ENCODE measurements at regions not wholly inside any gene's neighbourhood (a gene's known extent, or its start where the extent isn't known, plus 50 kb on each side); places are given as distances from the start of the nearest gene placed in this dataset.
"Not testable (repeated sequence)": the region's sequence is repeated elsewhere in the genome, so short reads cannot be mapped to it uniquely, and the experiment has no call there.

- no peak overlapping the region for H3K4me3 ChIP-seq (ENCODE audit: low read length)
- no peaks in the 10 kb centered on the region for H3K9me3 ChIP-seq (ENCODE audit: control insufficient read depth, low read depth, low read length)
- no CpG with 5 or more reads among the region's 9 CpGs for WGBS (ENCODE audit: insufficient coverage, low lambda C conversion rate)
- H3K36me3 ChIP-seq (ENCODE audit: control insufficient read depth, insufficient read depth, low read length): no peaks in the 10 kb centered on the region
- no peaks in the 10 kb centered on the region for H3K27me3 ChIP-seq (ENCODE audit: control insufficient read depth, insufficient read depth, low read length)
- DNase-seq: no peak
- H3K4me1 ChIP-seq (ENCODE audit: control insufficient read depth, insufficient read depth, low read length): no peaks in the 10 kb centered on the region
- no peak overlapping the region for H3K27ac ChIP-seq (ENCODE audit: low read length)
Measured at GRCh38 chrX:94871640-94872039, 1197.6 kb downstream of the FAM133A start.

- H3K9me3 ChIP-seq (ENCODE audit: control insufficient read depth, low read depth, low read length): no peaks in the 10 kb centered on the region
- no peak for DNase-seq
- no peaks in the 10 kb centered on the region for H3K36me3 ChIP-seq (ENCODE audit: control insufficient read depth, insufficient read depth, low read length)
- no peaks in the 10 kb centered on the region for H3K4me1 ChIP-seq (ENCODE audit: control insufficient read depth, insufficient read depth, low read length)
- WGBS (ENCODE audit: insufficient coverage, low lambda C conversion rate): no CpG with 5 or more reads among the region's 4 CpGs
- no peak overlapping the region for H3K27ac ChIP-seq (ENCODE audit: low read length)
- H3K27me3 ChIP-seq (ENCODE audit: control insufficient read depth, insufficient read depth, low read length): no peaks in the 10 kb centered on the region
- no peak overlapping the region for H3K4me3 ChIP-seq (ENCODE audit: low read length)
Measured at GRCh38 chrX:94901849-94902248, 1227.8 kb downstream of the FAM133A start.

- Histone ChIP-seq H3K4me3 (ENCODE audit: low read length) (no peak overlapping the region), H3K9me3 (ENCODE audit: control insufficient read depth, low read depth, low read length) (no peaks in the 10 kb centered on the region)
- WGBS (ENCODE audit: insufficient coverage, low lambda C conversion rate): no CpG with 5 or more reads among the region's 7 CpGs
Measured at GRCh38 chrX:94908171-94908570, 1234.2 kb downstream of the FAM133A start.

GRCh38 chrX:94908648-94909047, 1234.6 kb downstream of the FAM133A start:
- WGBS (ENCODE audit: insufficient coverage, low lambda C conversion rate): no CpG with 5 or more reads among the region's 7 CpGs
- no peaks in the 10 kb centered on the region for H3K4me1 ChIP-seq (ENCODE audit: control insufficient read depth, insufficient read depth, low read length)

More at GRCh38 chrX:94908171-94908570, 1234.2 kb downstream of the FAM133A start:
- Histone ChIP-seq H3K27me3 (ENCODE audit: control insufficient read depth, insufficient read depth, low read length) (no peaks in the 10 kb centered on the region), H3K36me3 (ENCODE audit: control insufficient read depth, insufficient read depth, low read length) (no peaks in the 10 kb centered on the region), H3K4me1 (ENCODE audit: control insufficient read depth, insufficient read depth, low read length) (no peaks in the 10 kb centered on the region), H3K27ac (ENCODE audit: low read length) (no peak overlapping the region)
- no peak for DNase-seq

GRCh38 chrX:94914235-94914634, 1240.2 kb downstream of the FAM133A start:
- DNase-seq: no peak
- Histone ChIP-seq H3K27me3 (ENCODE audit: control insufficient read depth, insufficient read depth, low read length) (no peaks in the 10 kb centered on the region), H3K4me1 (ENCODE audit: control insufficient read depth, insufficient read depth, low read length) (no peaks in the 10 kb centered on the region), H3K36me3 (ENCODE audit: control insufficient read depth, insufficient read depth, low read length) (no peaks in the 10 kb centered on the region), H3K9me3 (ENCODE audit: control insufficient read depth, low read depth, low read length) (no peaks in the 10 kb centered on the region), H3K27ac (ENCODE audit: low read length) (no peak overlapping the region), H3K4me3 (ENCODE audit: low read length) (no peak overlapping the region)
- no CpG with 5 or more reads among the region's 1 CpG for WGBS (ENCODE audit: insufficient coverage, low lambda C conversion rate)

More at GRCh38 chrX:94908648-94909047, 1234.6 kb downstream of the FAM133A start:
- Histone ChIP-seq H3K27me3 (ENCODE audit: control insufficient read depth, insufficient read depth, low read length) (no peaks in the 10 kb centered on the region), H3K27ac (ENCODE audit: low read length) (no peak overlapping the region), H3K9me3 (ENCODE audit: control insufficient read depth, low read depth, low read length) (no peaks in the 10 kb centered on the region), H3K36me3 (ENCODE audit: control insufficient read depth, insufficient read depth, low read length) (no peaks in the 10 kb centered on the region), H3K4me3 (ENCODE audit: low read length) (no peak overlapping the region)
- DNase-seq: no peak

GRCh38 chrX:94932278-94932965, 1258.4 kb downstream of the FAM133A start:
- Histone ChIP-seq H3K27ac (ENCODE audit: low read length) (no peak overlapping the region), H3K27me3 (ENCODE audit: control insufficient read depth, insufficient read depth, low read length) (no peaks in the 10 kb centered on the region), H3K9me3 (ENCODE audit: control insufficient read depth, low read depth, low read length) (no peaks in the 10 kb centered on the region), H3K36me3 (ENCODE audit: control insufficient read depth, insufficient read depth, low read length) (no peaks in the 10 kb centered on the region), H3K4me1 (ENCODE audit: control insufficient read depth, insufficient read depth, low read length) (no peaks in the 10 kb centered on the region), H3K4me3 (ENCODE audit: low read length) (no peak overlapping the region)
- no CpG with 5 or more reads among the region's 3 CpGs for WGBS (ENCODE audit: insufficient coverage, low lambda C conversion rate)
- no peak for DNase-seq

- H3K36me3 ChIP-seq (ENCODE audit: control insufficient read depth, insufficient read depth, low read length): no peaks in the 10 kb centered on the region
- no CpG with 5 or more reads among the region's 1 CpG for WGBS (ENCODE audit: insufficient coverage, low lambda C conversion rate)
- no peak overlapping the region for H3K4me3 ChIP-seq (ENCODE audit: low read length)
- no peaks in the 10 kb centered on the region for H3K27me3 ChIP-seq (ENCODE audit: control insufficient read depth, insufficient read depth, low read length)
- no peak for DNase-seq
- no peak overlapping the region for H3K27ac ChIP-seq (ENCODE audit: low read length)
- H3K4me1 ChIP-seq (ENCODE audit: control insufficient read depth, insufficient read depth, low read length): no peaks in the 10 kb centered on the region
- no peaks in the 10 kb centered on the region for H3K9me3 ChIP-seq (ENCODE audit: control insufficient read depth, low read depth, low read length)
Measured at GRCh38 chrX:94936722-94937121, 1262.7 kb downstream of the FAM133A start.

- H3K27me3 ChIP-seq (ENCODE audit: control insufficient read depth, insufficient read depth, low read length): no peaks in the 10 kb centered on the region
- no peak overlapping the region for H3K27ac ChIP-seq (ENCODE audit: low read length)
- DNase-seq: no peak
- no peaks in the 10 kb centered on the region for H3K9me3 ChIP-seq (ENCODE audit: control insufficient read depth, low read depth, low read length)
- no peaks in the 10 kb centered on the region for H3K4me1 ChIP-seq (ENCODE audit: control insufficient read depth, insufficient read depth, low read length)
- no CpG with 5 or more reads among the region's 2 CpGs for WGBS (ENCODE audit: insufficient coverage, low lambda C conversion rate)
- no peaks in the 10 kb centered on the region for H3K36me3 ChIP-seq (ENCODE audit: control insufficient read depth, insufficient read depth, low read length)
- no peak overlapping the region for H3K4me3 ChIP-seq (ENCODE audit: low read length)
Measured at GRCh38 chrX:94937491-94937890, 1263.5 kb downstream of the FAM133A start.

- no peaks in the 10 kb centered on the region for H3K9me3 ChIP-seq (ENCODE audit: control insufficient read depth, low read depth, low read length)
- DNase-seq: no peak
- H3K4me1 ChIP-seq (ENCODE audit: control insufficient read depth, insufficient read depth, low read length): no peaks in the 10 kb centered on the region
- no peak overlapping the region for H3K4me3 ChIP-seq (ENCODE audit: low read length)
- no CpG with 5 or more reads among the region's 2 CpGs for WGBS (ENCODE audit: insufficient coverage, low lambda C conversion rate)
- no peak overlapping the region for H3K27ac ChIP-seq (ENCODE audit: low read length)
- no peaks in the 10 kb centered on the region for H3K36me3 ChIP-seq (ENCODE audit: control insufficient read depth, insufficient read depth, low read length)
- no peaks in the 10 kb centered on the region for H3K27me3 ChIP-seq (ENCODE audit: control insufficient read depth, insufficient read depth, low read length)
Measured at GRCh38 chrX:94942603-94943002, 1268.6 kb downstream of the FAM133A start.

- WGBS (ENCODE audit: insufficient coverage, low lambda C conversion rate): no CpG with 5 or more reads among the region's 3 CpGs
- not testable (repeated sequence) for H3K27ac ChIP-seq (ENCODE audit: low read length); H3K36me3 ChIP-seq (ENCODE audit: control insufficient read depth, insufficient read depth, low read length); H3K4me1 ChIP-seq (ENCODE audit: control insufficient read depth, insufficient read depth, low read length); H3K4me3 ChIP-seq (ENCODE audit: low read length); H3K9me3 ChIP-seq (ENCODE audit: control insufficient read depth, low read depth, low read length); DNase-seq; H3K27me3 ChIP-seq (ENCODE audit: control insufficient read depth, insufficient read depth, low read length)
Measured at GRCh38 chrX:94946137-94946536, 1272.1 kb downstream of the FAM133A start.

- H3K27me3 ChIP-seq (ENCODE audit: control insufficient read depth, insufficient read depth, low read length): no peaks in the 10 kb centered on the region
- H3K4me3 ChIP-seq (ENCODE audit: low read length): no peak overlapping the region
- WGBS (ENCODE audit: insufficient coverage, low lambda C conversion rate): no CpG with 5 or more reads among the region's 2 CpGs
- no peak overlapping the region for H3K27ac ChIP-seq (ENCODE audit: low read length)
- no peaks in the 10 kb centered on the region for H3K36me3 ChIP-seq (ENCODE audit: control insufficient read depth, insufficient read depth, low read length)
- no peak for DNase-seq
- no peaks in the 10 kb centered on the region for H3K9me3 ChIP-seq (ENCODE audit: control insufficient read depth, low read depth, low read length)
- no peaks in the 10 kb centered on the region for H3K4me1 ChIP-seq (ENCODE audit: control insufficient read depth, insufficient read depth, low read length)
Measured at GRCh38 chrX:94961730-94962129, 1287.7 kb downstream of the FAM133A start.
